C4-2B (cell line): ENCODE measurements at regions not wholly inside any gene's neighbourhood (a gene's known extent, or its start where the extent isn't known, plus 50 kb on each side); places are given as distances from the start of the nearest gene placed in this dataset.

Source experiments
- CTCF ChIP-seq: fragments of 450-650 bp; conservative IDR thresholded peaks from 2 replicates; pipeline ENCODE4 v1.5.1; 2017; ENCODE audit warnings: mild to moderate bottlenecking
- ZFX ChIP-seq: fragments of 450-650 bp; IDR thresholded peaks from 2 replicates; pipeline ENCODE4 v1.6.1; 2017

- TF ChIP-seq CTCF (no peak), ZFX (no peak)
Observed at GRCh38 chr10:117425974-117426566, 50.8 kb upstream of the PDZD8 start.
